Adrenal gland (tissue), 5 donors: ENCODE measurements at regions not wholly inside any gene's neighbourhood (a gene's known extent, or its start where the extent isn't known, plus 50 kb on each side); places are given as distances from the start of the nearest gene placed in this dataset.

Experiments
- POLR2A ChIP-seq, 2 donors: fragments of 450-650 bp; IDR thresholded peaks; one replicate each; pipeline ENCODE4 v1.6.1; 2017; ENCODE audit warnings: antibody characterized with exemption in 2 of 2, mild to moderate bottlenecking in 2 of 2, moderate library complexity in 1 of 2
- TF ChIP-seq, protein P1 (sequence below), 6 experiments: fragments of 450-650 bp in 4 of 6; fragments of 200-600 bp in 2 of 6; sonication (generic) in 1 of 6; IDR thresholded peaks; 1 replicate in 5 of 6; 2 replicates in 1 of 6; pipeline versions ENCODE4 v1.5.1 to v1.8.0; 2016 to 2021; ENCODE audit warnings: antibody characterized with exemption in 6 of 6, mild to moderate bottlenecking in 2 of 6, moderate library complexity in 1 of 6
- donor health status: DM: no; HTN: no; CAD: no.

DNA sequence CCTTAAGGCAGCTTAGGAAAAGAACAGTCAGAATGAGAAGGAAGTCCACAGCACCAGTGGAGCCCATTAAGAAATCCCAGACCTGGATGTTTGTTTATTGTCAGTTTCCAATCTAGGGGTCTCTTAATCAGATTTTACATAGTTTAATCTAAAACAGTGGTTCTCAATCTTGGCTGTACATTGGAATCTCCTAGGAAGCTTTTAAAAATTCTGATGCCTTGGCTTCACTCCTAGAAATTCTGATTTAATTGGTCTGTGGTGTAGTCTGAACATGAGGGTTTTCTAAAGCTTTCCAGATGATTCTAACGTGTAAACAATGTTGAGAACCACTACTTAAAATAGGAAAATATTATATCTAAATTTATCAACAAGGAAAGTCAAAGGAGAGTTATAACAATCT is 56.6 kb upstream of the SPRED1 start:
- TF ChIP-seq, protein P1, sequence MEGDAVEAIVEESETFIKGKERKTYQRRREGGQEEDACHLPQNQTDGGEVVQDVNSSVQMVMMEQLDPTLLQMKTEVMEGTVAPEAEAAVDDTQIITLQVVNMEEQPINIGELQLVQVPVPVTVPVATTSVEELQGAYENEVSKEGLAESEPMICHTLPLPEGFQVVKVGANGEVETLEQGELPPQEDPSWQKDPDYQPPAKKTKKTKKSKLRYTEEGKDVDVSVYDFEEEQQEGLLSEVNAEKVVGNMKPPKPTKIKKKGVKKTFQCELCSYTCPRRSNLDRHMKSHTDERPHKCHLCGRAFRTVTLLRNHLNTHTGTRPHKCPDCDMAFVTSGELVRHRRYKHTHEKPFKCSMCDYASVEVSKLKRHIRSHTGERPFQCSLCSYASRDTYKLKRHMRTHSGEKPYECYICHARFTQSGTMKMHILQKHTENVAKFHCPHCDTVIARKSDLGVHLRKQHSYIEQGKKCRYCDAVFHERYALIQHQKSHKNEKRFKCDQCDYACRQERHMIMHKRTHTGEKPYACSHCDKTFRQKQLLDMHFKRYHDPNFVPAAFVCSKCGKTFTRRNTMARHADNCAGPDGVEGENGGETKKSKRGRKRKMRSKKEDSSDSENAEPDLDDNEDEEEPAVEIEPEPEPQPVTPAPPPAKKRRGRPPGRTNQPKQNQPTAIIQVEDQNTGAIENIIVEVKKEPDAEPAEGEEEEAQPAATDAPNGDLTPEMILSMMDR (IDR thresholded peaks at IDR 0.05), result no peak
- TF ChIP-seq POLR2A (IDR thresholded peaks at IDR 0.05), result no peak
